ENCODE measurements at regions not wholly inside any gene's neighbourhood (a gene's known extent, or its start where the extent isn't known, plus 50 kb on each side); places are given as distances from the start of the nearest gene placed in this dataset.

DNA sequence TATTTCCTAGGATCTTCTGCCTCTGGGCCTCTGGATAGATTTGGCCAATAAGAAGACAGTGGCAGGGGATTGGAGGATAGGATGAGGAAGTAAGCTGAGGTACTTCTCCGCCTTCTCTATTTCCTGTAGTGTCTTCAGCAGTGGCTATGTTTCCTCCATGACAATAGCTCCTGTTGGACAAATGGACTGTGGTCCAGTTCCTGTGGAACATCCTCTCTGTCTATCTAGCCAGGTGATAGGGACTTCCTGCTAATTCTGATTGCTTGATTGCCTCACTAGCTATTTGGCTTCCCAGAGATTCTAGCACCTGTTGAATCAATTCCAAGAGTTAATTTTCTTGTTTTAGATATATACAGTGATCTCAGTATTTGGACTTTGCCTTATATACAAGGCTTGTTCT is 456.2 kb upstream of the NECTIN3 start:
- TF ChIP-seq, protein P1, sequence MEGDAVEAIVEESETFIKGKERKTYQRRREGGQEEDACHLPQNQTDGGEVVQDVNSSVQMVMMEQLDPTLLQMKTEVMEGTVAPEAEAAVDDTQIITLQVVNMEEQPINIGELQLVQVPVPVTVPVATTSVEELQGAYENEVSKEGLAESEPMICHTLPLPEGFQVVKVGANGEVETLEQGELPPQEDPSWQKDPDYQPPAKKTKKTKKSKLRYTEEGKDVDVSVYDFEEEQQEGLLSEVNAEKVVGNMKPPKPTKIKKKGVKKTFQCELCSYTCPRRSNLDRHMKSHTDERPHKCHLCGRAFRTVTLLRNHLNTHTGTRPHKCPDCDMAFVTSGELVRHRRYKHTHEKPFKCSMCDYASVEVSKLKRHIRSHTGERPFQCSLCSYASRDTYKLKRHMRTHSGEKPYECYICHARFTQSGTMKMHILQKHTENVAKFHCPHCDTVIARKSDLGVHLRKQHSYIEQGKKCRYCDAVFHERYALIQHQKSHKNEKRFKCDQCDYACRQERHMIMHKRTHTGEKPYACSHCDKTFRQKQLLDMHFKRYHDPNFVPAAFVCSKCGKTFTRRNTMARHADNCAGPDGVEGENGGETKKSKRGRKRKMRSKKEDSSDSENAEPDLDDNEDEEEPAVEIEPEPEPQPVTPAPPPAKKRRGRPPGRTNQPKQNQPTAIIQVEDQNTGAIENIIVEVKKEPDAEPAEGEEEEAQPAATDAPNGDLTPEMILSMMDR (IDR thresholded peaks at IDR 0.05) = no peak
- TF ChIP-seq POLR2A (IDR thresholded peaks at IDR 0.05) = no peak

Data from prostate gland (tissue), 2 donors.